Esophagus mucosa (tissue), 1 donor: ENCODE measurements at regions not wholly inside any gene's neighbourhood (a gene's known extent, or its start where the extent isn't known, plus 50 kb on each side); places are given as distances from the start of the nearest gene placed in this dataset.
A peak's percentile ranks its signal among the peaks of the same experiment; 100 is the strongest.

Experiments used
- ATAC-seq: fragments of 200-7000 bp; cut with Tn5 transposase; one replicate; pipeline ENCODE4 v1.9.1; 2020
- donor health status: DM: yes; HTN: yes; CAD: no.

GRCh38 chr3:28649266-28649665 is 300.6 kb upstream of the AZI2 start:
- ATAC-seq = no peak

- no peak for ATAC-seq
These were observed 302.5 kb upstream of the AZI2 start for GRCh38 chr3:28651159-28651558.

- ATAC-seq = no peak
These were observed 315.5 kb upstream of the AZI2 start for GRCh38 chr3:28664123-28664522.

GRCh38 chr3:28667646-28668621 is 319.3 kb upstream of the AZI2 start:
- peak; percentile 70 for ATAC-seq

GRCh38 chr3:28669870-28670269 is 321.2 kb upstream of the AZI2 start:
- ATAC-seq = no peak

DNA sequence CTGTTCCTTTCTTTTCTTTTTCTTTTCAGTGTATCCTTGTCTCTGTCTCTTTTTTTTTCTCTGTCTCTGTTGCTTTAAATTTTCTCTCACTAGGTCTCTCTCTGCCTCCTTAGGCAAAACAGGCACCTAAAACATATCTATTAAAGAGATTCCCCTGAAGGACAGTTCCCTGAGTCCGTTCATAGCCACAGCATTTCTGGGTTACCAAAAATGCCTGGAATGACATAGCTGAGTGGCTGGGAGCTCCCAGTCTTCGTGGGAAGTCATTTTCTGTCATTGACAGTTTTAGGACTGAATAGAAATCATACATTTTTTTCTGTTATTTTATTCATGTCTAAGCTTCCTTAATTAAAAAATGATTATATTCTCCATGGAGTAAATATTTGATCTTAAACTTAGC is 323.8 kb upstream of the AZI2 start:
- ATAC-seq = no peak

- ATAC-seq = no peak
These were observed 324.8 kb upstream of the AZI2 start for GRCh38 chr3:28673446-28673845.

DNA sequence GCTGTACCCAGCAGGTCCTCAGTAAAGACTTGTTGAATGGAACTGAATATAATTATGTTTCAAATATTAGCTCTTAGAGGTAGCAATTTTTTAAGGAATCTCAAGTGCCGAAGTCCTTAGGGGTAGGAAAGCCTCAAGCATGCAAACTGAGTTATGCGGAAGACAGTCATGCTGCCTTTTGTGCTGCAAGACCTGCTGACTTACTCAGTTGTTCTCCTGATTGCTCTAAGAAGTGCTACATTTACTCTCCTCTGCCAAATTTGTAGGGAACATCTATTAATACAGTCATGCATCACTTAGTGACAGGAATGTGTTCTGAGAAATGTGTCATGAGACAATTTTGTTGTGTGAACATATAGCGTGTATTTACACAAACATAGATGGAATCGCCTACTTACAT is 325.6 kb upstream of the AZI2 start:
- no peak for ATAC-seq

- ATAC-seq = no peak
These were observed 329.0 kb upstream of the AZI2 start for GRCh38 chr3:28677581-28677980.

DNA sequence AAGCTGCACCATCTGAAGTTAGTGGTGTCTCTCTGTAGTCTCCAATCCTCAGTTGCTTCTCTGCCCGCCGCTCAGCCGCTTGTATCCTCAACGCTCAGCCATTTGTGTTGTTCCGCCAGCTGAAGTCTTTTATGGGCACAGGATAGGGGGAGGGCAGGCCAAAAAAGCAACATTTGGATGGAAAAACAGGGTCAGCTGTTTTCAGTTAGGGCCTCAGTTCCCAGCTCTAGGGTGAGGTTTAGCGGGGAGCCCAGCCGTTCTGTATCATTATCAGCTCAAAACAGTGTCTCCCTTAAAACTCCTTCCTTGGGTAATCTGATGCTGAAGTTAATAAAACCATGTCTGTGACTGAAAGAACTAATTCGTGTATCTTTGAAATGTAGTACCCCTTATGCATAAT is 329.5 kb upstream of the AZI2 start:
- ATAC-seq = no peak

- no peak for ATAC-seq
These were observed 331.4 kb upstream of the AZI2 start for GRCh38 chr3:28680050-28680449.

DNA sequence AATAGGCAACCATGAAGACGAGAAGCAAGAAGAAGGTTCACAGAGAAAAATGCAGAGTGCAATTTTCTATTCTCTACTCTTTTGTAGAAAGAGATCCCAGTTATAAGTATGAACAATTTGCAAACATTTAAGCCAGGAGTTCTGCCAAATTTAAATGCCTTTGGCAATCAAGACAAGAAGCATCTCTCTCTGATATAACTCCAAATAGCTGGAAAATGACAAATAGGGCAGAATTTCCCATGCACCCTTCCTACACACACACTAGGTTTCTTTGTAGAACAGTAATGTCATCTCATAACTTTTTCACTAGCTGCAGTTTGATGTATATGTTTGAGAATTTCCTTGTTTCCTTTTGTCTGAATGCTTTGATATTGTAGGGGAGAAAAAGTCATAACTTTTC is 333.5 kb upstream of the AZI2 start:
- no peak for ATAC-seq

- no peak for ATAC-seq
These were observed 341.6 kb upstream of the AZI2 start for GRCh38 chr3:28690176-28690575.

DNA sequence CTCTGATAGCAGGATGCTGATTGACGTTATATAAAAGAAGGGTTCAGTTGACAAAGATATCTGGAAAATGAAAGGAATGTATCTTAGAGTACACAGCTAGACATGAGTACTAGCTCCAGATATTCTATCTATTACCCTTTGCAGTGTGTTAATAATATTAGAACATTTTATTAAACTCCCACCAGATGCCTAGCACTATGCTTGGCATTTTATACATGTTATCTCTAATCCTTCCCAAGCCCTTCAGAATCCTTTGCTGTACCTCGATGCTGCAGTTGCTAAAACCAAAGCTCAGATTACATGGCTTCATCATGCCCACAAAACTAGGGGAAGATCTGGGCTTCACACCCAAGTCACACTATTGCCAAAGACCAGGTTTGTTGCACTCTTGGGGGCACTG is 350.1 kb upstream of the AZI2 start:
- ATAC-seq = no peak

DNA sequence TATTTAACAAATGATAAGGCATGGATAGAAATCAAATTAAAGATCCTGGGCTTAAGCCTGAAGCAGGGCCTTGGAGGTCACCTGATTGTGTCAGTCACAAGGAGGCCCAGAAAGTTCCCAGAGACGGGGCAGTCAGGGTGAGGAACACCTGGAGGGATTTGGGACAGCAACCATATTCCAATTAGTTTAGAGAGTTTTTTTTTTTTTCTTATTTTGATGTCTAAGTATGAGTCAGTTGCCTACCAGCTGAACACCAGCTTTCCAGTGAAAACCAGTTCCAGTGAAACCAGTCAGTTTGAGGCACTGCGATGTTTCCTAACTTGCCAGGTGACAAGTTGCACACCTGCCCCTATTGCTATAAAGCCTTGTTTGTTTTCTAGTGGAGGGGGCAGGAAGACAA is 350.7 kb upstream of the AZI2 start:
- no peak for ATAC-seq

GRCh38 chr3:28700728-28701127 is 352.1 kb upstream of the AZI2 start:
- no peak for ATAC-seq

GRCh38 chr3:28703843-28704242 is 355.2 kb upstream of the AZI2 start:
- no peak for ATAC-seq

DNA sequence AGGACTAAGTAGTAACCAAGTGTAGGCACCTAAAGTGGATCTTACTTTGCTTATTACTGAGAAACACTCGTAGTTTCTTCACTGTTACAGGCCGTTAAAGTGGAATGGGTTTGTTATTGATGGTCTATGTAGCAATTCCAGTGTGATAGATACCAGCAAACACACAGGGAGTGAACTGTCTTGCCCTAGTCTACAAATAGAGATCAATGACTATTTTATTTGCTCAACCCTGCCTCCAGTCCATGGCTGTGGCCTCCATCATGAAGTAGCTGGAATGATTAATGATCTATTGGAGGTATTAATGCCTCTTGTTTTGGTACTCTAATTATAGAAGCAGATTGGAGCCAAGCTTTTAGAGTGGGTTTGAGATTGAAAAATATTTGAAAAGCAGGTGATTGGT is 362.7 kb upstream of the AZI2 start:
- no peak for ATAC-seq

- ATAC-seq = no peak
These were observed 368.3 kb upstream of the AZI2 start for GRCh38 chr3:28716939-28717338.

GRCh38 chr3:28718074-28718849 is 369.6 kb upstream of the AZI2 start:
- ATAC-seq = no peak

GRCh38 chr3:28726840-28727239 is 378.2 kb upstream of the AZI2 start:
- no peak for ATAC-seq

- ATAC-seq = no peak
These were observed 378.7 kb upstream of the AZI2 start for GRCh38 chr3:28727307-28727706.

DNA sequence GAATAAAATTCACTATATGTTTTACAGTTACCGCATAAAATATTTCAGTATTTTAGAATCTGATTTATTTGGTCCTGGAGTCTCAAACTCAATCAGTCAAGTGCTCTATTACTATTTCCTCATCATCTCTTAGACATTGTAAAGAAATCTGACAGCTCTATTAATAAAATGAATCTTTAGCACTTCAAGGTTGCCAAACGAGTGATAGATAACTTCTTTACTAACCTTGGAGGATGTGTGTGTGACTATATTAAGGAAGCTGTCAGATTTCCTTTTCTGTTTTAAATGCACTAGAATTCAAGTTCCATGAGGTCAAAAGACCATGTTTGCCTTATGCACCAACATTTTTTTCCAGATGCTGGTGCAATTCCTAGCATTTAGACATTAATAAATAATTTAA is 389.8 kb upstream of the AZI2 start:
- no peak for ATAC-seq

DNA sequence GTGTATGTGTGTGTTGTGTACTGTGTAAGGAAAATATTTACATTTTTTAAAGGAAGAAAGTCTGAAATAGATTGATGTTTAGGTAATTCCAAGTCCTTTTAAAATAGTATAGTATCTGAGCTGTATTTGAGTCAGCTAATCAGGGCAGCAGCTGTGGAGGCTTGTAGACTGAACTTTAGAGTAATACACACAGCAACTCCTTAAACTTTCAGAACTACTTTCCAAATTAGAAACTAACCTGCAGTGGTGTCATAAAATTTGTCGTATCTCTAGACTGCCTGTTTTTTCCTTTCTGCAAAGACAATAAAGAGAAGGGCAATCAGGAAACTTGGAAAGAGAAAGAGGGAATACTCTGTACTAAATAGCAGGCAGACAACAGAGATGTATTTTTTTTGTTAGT is 391.0 kb upstream of the AZI2 start:
- no peak for ATAC-seq
